A673 (cell line): ENCODE measurements at regions not wholly inside any gene's neighbourhood (a gene's known extent, or its start where the extent isn't known, plus 50 kb on each side); places are given as distances from the start of the nearest gene placed in this dataset.

Source experiments
- CTCF ChIP-seq: fragments of 300-800, 200-600 bp; sonication (generic); conservative IDR thresholded peaks from 2 replicates; pipeline ENCODE4 v1.5.1; 2017; ENCODE audit warnings: low read depth, mild to moderate bottlenecking, antibody characterized with exemption, low read length, moderate library complexity, mixed read lengths
- EZH2 ChIP-seq: fragments of 200-600 bp; sonication (generic); IDR thresholded peaks from 2 replicates; pipeline ENCODE4 v1.6.1; 2017; ENCODE audit warnings: borderline replicate concordance, low read depth, mild to moderate bottlenecking, mixed read lengths, antibody characterized with exemption, low read length; ENCODE audit not compliant: poor library complexity, severe bottlenecking

GRCh38 chr5:167574464-167574863 is 717.0 kb upstream of the WWC1 start:
- no peak for TF ChIP-seq EZH2
- TF ChIP-seq CTCF, result no peak
